Posterior cingulate gyrus (tissue), 11 donors: ENCODE measurements at regions not wholly inside any gene's neighbourhood (a gene's known extent, or its start where the extent isn't known, plus 50 kb on each side); places are given as distances from the start of the nearest gene placed in this dataset.
A peak's percentile ranks its signal among the peaks of the same experiment; 100 is the strongest.
"Not testable (repeated sequence)": the region's sequence is repeated elsewhere in the genome, so short reads cannot be mapped to it uniquely, and the experiment has no call there.

Source experiments
- DNase-seq, 10 donors: peaks; one replicate each; pipeline versions ENCODE4 v3.0.0 to v3.0.0-alpha.2; 2020 to 2021; ENCODE audit warnings: mixed read lengths in 3 of 10
- intact Hi-C: fragments of 100-400 bp; cut with DNase I; formaldehyde crosslinking; loops from one replicate; pipeline ENCODE4 v1.15.1; 2023

DNA sequence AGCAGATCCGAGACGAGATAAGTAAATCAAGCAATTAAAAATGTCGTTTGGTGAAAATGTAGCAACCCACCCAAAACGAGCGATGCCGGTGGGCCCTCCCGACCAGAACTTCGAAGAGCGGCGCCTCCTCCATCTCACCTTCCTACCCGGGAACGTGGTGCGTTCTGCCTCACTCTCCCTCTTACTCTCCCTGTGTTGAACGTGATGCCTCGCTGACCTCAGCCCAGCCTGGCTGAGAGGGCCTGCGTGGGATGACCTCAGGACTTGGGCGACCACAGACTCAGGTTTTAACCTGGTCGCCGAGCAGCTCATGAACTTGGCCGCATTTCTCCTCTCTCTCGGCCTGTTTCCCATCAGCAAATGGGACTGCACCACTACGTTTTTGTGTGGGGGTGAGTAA, 69.7 kb upstream of the RPL38 start:
- peak in 1 of 10 donors; percentile 25 for DNase-seq

GRCh38 chr17:74134234-74134633, 69.2 kb upstream of the RPL38 start:
- peak in 1 of 10 donors; percentile 38 for DNase-seq
- intact Hi-C loops = not testable (repeated sequence)

More for the DNA sequence above, 69.7 kb upstream of the RPL38 start:
- intact Hi-C loops = no loop called here

GRCh38 chr17:74134991-74135390, 68.5 kb upstream of the RPL38 start:
- DNase-seq = peak in 1 of 10 donors; percentile 13
- intact Hi-C loops = no loop called here

- peak in 1 of 10 donors; percentile 31 for DNase-seq
- intact Hi-C loops = no loop called here
These were observed 67.9 kb upstream of the RPL38 start for GRCh38 chr17:74135391-74136167.

GRCh38 chr17:74137416-74137815, 66.1 kb upstream of the RPL38 start:
- intact Hi-C loops = no loop called here
- no peak for DNase-seq

- intact Hi-C loops = no loop called here
- DNase-seq = no peak
These were observed 64.4 kb upstream of the RPL38 start for GRCh38 chr17:74139120-74139519.

DNA sequence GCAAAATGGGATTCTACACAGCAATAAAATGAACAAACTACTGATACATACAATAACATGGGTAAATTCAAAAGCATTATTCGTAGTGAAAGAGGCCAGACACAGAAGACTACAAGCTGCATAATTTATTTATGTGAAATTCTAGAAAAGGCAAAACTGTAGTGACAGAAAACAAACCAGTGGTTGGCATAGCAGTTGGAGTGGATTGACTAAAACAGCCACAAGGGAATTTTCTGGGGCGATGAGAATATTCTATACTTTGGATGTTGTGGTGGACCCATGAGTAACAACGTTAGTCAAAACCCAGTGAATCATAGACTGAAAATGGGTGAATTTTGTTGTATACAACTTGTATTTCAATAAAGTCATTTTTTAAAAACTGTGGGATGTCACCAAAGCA, 63.2 kb upstream of the RPL38 start:
- intact Hi-C loops = no loop called here
- DNase-seq = no peak

DNA sequence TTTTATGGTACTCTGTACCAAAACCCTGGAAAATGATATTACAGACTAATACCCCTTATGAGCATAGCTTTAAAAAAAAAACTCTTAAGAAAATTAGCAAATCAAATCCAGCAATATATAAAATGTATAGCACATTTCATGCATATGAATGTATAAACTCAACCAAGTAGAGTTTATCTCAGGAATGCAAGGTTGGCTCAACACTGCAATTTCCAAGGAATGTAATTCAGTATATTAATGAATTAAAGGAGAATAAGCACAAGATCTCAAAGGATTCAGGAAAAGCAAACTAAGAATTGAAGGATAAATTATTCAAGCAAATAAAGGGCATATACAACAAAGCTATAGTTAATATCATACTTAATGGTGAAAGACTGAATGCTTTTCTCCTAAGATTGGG, 61.9 kb upstream of the RPL38 start:
- no peak for DNase-seq
- intact Hi-C loops = no loop called here

- DNase-seq, intact Hi-C loops: not testable (repeated sequence)
These were observed 60.2 kb upstream of the RPL38 start for GRCh38 chr17:74143318-74143717.

DNA sequence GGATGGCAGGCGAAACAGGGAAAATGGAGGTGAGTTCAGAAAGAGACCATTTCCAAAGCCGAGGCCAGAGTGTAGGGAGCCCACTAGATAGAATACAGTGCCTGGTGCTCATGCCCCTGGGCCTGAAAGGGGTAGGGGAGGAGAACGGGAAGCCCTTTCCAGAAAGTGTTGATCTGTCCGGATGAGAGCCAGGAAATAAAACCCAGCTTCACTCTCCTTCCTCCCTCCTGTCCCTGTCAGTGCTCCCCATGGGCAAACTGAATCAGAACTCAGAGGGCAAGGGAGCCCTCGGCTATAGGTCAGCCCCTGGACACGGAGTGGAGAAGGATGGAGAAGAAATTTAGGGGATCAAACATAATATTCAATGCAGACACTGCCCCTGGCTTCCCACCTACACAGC, 57.7 kb upstream of the RPL38 start:
- intact Hi-C loops = no loop called here
- peak in 1 of 10 donors; percentile 24 for DNase-seq

DNA sequence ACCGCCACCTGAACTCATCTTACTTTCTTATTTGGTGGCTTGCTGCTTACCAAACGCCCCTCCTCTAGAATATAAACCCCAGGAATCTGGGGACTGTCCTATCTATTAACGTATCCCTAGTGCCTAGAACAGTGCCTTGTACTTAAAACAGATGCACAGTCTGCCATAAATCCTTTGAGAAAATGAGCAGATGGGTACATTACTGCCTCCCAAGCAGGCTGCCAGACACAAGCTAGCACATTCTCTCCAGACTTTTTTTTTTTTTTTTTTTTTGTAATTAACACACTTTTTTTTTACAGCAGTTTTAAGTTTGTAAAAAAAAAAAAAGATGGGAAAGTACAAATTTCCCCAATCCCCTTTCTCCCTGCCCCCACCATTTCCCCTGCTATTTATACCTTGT, 57.3 kb upstream of the RPL38 start:
- intact Hi-C loops = no loop called here
- peak in 1 of 10 donors; percentile 2 for DNase-seq

DNA sequence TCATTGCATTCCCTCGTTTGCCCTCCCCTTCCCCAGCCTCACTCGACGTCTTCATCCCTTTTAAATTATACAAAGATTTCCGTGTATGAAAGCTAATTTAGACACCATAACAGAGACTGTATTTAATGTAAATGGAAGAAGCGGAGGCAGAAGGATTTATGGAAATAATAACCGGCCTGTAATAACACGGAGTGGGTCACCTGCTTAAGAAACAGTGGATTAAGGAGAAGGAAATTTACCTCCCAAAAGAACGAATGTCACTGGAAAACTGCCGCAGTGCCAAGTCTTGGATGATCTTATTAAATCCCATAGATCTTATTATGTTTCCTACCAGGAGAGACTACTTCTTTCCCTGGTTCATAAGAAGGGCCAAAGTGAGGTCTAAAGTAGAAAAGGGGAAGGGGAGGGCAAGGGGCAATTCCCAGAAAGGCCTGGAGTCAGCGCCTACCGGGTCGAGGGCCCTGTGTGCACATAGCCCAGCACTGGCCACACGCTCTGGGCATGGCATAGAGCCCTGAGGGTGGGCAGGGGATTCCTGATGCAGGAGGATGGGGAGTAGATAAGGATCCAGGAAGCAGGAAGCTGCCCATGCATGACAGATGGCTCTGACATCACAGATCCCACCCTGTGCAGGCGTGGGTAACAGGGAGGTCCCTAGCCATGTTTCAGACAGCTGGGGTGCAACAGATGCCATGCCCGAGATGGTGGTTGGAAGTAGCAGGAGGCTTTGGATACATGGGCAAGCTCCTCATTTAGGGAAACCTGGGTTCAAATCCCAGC, 56.2 kb upstream of the RPL38 start:
- intact Hi-C loops = no loop called here
- peak in 1 of 10 donors; percentile 46 for DNase-seq

DNA sequence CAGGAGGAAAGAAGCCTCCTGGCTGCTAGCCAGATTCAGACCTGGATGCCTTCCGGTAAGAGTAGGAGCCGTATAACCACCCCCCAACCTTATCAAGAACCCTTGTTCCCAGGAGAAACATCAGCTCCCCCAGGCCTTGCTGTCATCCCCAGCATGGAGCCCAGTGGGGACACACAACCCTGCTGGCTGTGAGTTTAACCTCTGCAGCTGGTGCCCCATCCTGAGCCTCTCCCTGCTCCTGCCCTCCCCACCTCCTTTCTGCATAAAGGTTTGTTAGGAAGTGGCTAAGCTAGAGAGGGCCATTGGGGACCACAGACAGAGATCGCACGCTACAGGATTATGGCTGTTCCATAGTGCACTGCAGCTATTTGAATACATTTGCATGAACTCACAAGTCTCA, 55.5 kb upstream of the RPL38 start:
- intact Hi-C loops = no loop called here
- DNase-seq = peak in 1 of 10 donors; percentile 52

- peak in 1 of 10 donors; percentile 72 for DNase-seq
- intact Hi-C loops = no loop called here
These were observed 55.0 kb upstream of the RPL38 start for GRCh38 chr17:74148446-74148845.

DNA sequence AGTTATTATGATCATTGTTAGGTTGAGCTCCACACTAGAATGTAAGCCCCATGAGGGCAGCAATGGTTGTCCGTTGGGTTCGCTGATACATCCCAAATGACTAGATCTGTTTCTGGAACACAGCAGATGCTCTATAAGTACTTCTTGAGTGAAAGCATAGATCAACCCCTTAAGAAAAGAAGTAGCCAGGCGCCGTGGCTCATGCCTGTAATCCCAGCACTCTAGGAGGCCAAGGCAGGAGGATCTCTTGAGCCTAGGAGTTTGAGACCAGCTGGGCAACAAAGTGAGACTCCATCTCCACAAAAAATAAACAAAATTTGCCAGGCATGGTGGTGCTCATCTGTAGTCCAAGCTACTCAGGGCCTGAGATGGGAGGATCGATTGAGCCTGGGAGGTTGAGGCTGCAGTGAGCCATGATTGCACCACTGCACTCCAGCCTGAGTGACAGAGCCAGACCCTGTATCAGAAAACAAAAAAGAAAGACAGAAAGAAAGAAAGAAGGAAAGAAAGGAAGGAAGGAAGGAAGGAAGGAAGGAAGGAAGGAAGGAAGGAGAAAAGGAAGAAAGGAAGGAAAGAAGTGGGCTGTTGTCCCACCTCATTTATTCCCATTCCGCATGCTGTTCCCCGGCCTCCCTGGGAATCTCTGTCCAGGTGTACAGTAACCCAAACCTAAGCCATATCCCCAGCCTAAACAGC, 54.4 kb upstream of the RPL38 start:
- intact Hi-C loops = no loop called here
- DNase-seq = peak in 1 of 10 donors; percentile 8

DNA sequence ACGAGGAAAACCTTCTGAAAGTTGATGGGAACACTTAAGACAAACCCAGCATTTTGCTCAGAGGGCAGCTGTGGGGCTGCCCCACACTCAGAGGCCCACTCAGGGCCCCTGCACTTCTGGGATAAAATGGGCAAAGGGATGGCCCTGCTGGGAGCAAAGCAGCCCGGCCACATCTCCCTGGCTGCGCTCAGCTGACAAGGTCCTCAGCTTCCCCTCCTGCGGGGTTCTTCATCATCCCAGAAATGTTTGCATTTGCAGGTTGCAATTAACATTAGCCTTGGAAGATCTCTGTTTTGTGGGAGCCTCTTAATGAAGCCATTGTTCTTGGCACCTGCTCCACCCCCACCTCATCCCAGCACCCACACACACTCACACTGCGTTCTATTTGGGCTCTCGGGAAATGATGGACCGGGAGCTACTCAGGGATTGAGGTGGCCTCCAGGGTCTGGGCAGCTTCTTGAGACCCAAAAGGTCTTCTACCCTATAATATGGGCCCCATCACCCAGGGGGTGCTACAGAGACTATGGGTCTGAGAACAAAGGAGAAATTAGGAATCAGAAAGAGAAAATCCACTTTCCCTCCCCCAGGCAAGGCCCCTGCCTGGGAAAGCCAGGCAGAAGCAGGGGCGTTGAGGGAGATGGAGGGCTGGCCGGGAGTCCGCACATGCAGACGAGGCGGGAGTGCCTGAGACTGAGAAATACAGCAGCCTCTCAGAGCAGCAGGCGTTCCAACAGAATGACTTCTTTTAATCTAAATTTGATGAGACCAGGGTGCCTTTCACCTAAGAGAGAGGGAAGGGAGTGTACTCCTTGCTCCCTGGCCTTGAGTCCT, 53.7 kb upstream of the RPL38 start:
- DNase-seq = peak in 1 of 10 donors; percentile 63
- intact Hi-C loops = no loop called here

- peak in 1 of 10 donors; percentile 24 for DNase-seq
- intact Hi-C loops = no loop called here
These were observed 53.0 kb upstream of the RPL38 start for GRCh38 chr17:74150428-74151025.

GRCh38 chr17:74151551-74152315, 51.7 kb upstream of the RPL38 start:
- intact Hi-C loops = no loop called here
- DNase-seq = peak in 1 of 10 donors; percentile 59
